Lung (tissue), 11 donors: ENCODE measurements at regions not wholly inside any gene's neighbourhood (a gene's known extent, or its start where the extent isn't known, plus 50 kb on each side); places are given as distances from the start of the nearest gene placed in this dataset.

Source experiments
- ATAC-seq: fragments of 200-7000 bp; cut with Tn5 transposase; one replicate; pipeline ENCODE4 v1.9.1; 2020; ENCODE audit warnings: moderate number of reproducible peaks; ENCODE audit not compliant: insufficient read depth, low FRiP score
- DNase-seq, 3 donors: peaks; one replicate each; pipeline ENCODE4 v3.0.0-alpha.2; 2013 to 2017
- H3K27ac ChIP-seq, 2 donors: one replicate each; pipeline ENCODE4 v1.5.1; 2013; ENCODE audit warnings: mild to moderate bottlenecking in 2 of 2, moderate library complexity in 2 of 2, control low read depth in 1 of 2, inconsistent platforms in 1 of 2, low read depth in 1 of 2, low read length in 1 of 2
- H3K27me3 ChIP-seq, 3 donors: one replicate each; pipeline ENCODE4 v1.5.1; 2013; ENCODE audit warnings: low read length in 2 of 3; ENCODE audit not compliant: control insufficient read depth in 3 of 3, insufficient read depth in 3 of 3
- H3K36me3 ChIP-seq, 4 donors: one replicate each; pipeline ENCODE4 v1.5.1; 2013; ENCODE audit warnings: low read length in 4 of 4, mild to moderate bottlenecking in 1 of 4, moderate library complexity in 1 of 4; ENCODE audit not compliant: control insufficient read depth in 4 of 4, insufficient read depth in 4 of 4
- H3K4me1 ChIP-seq, 5 donors: one replicate each; pipeline ENCODE4 v1.5.1; 2013; ENCODE audit warnings: low read length in 5 of 5, mild to moderate bottlenecking in 2 of 5, moderate library complexity in 1 of 5; ENCODE audit not compliant: control insufficient read depth in 5 of 5, insufficient read depth in 5 of 5
- H3K4me3 ChIP-seq: one replicate; pipeline ENCODE4 v1.5.1; 2013; ENCODE audit warnings: mild to moderate bottlenecking, control low read depth, moderate library complexity
- H3K9ac ChIP-seq, 2 donors: one replicate each; pipeline ENCODE4 v1.5.1; 2013; ENCODE audit warnings: low read length in 2 of 2, control low read depth in 1 of 2; ENCODE audit not compliant: insufficient read depth in 1 of 2
- H3K9me3 ChIP-seq, 4 donors: one replicate each; pipeline ENCODE4 v1.5.1; 2013; ENCODE audit warnings: low read length in 3 of 4, mild to moderate bottlenecking in 1 of 4, moderate library complexity in 1 of 4; ENCODE audit not compliant: control insufficient read depth in 4 of 4, insufficient read depth in 3 of 4
- WGBS, 2 donors: extraction: QIAGEN DNeasy Blood & Tissue Kit; methylation state at CpG; one replicate each; pipeline ENCODE4 v1.1.7; 2013; 5-methylcytosine and 5-hydroxymethylcytosine counted together
- TF ChIP-seq, protein P1 (sequence below): IDR thresholded peaks from 2 replicates; pipeline ENCODE4 v1.5.1; 2012; ENCODE audit warnings: mild to moderate bottlenecking; ENCODE audit errors: control extremely low read depth, extremely low read depth
- donor health status: control.
- donor health status: control.
- donor health status: Bipolar disorder and iron deficiency.
- donor health status: healthy.
- donor health status: DM: yes; HTN: yes; CAD: no.

- H3K27me3 ChIP-seq, result no peaks in the 10 kb centered on the region
- H3K4me1 ChIP-seq, result no peaks in the 10 kb centered on the region
- WGBS, 2 donors, result 86 to 100% methylated on average over 1 of the region's 1 CpG
- no peak overlapping the region for H3K4me3 ChIP-seq
- ATAC-seq (no peak), DNase-seq (no peak)
- no peak overlapping the region for H3K9ac ChIP-seq
- no peak overlapping the region for H3K27ac ChIP-seq
- TF ChIP-seq, protein P1, sequence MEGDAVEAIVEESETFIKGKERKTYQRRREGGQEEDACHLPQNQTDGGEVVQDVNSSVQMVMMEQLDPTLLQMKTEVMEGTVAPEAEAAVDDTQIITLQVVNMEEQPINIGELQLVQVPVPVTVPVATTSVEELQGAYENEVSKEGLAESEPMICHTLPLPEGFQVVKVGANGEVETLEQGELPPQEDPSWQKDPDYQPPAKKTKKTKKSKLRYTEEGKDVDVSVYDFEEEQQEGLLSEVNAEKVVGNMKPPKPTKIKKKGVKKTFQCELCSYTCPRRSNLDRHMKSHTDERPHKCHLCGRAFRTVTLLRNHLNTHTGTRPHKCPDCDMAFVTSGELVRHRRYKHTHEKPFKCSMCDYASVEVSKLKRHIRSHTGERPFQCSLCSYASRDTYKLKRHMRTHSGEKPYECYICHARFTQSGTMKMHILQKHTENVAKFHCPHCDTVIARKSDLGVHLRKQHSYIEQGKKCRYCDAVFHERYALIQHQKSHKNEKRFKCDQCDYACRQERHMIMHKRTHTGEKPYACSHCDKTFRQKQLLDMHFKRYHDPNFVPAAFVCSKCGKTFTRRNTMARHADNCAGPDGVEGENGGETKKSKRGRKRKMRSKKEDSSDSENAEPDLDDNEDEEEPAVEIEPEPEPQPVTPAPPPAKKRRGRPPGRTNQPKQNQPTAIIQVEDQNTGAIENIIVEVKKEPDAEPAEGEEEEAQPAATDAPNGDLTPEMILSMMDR, result no peak
- H3K36me3 ChIP-seq, result no peaks in the 10 kb centered on the region
- H3K9me3 ChIP-seq, result no peaks in the 10 kb centered on the region
These were observed 176.7 kb downstream of the TLE1 start for GRCh38 chr9:81512641-81513040.

DNA sequence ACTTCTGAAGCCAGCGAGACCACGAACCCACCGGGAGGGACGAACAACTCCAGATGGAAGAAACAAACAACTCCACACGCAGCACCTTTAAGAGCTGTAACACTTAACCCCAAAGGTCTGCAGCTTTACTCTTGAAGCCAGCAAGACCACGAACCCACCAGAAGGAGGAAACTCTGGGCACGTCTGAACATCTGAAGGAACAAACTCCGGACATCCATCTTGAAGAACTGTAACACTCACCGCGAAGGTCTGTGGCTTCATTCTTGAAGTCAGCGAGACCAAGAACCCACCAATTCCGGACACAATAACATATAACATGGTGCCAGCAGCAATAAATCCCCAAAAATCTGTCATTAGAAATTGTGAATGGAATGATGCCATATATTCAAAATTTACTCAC, 180.9 kb downstream of the TLE1 start:
- no peaks in the 10 kb centered on the region for H3K4me1 ChIP-seq
- DNase-seq (no peak), ATAC-seq (no peak)
- H3K36me3 ChIP-seq, result no peaks in the 10 kb centered on the region
- H3K27ac ChIP-seq, result no peak overlapping the region
- WGBS, 2 donors, result 66 to 71% methylated on average over 12 of the region's 12 CpGs
- TF ChIP-seq, protein P1, result no peak
- no peak overlapping the region for H3K4me3 ChIP-seq
- H3K9me3 ChIP-seq, result no peaks in the 10 kb centered on the region
- no peak overlapping the region for H3K9ac ChIP-seq
- H3K27me3 ChIP-seq, result no peaks in the 10 kb centered on the region

GRCh38 chr9:81506941-81507864, 182.1 kb downstream of the TLE1 start:
- Histone ChIP-seq H3K9me3 (no peaks in the 10 kb centered on the region), H3K27ac (no peak overlapping the region), H3K9ac (no peak overlapping the region), H3K36me3 (no peaks in the 10 kb centered on the region), H3K4me1 (no peaks in the 10 kb centered on the region), H3K27me3 (no peaks in the 10 kb centered on the region), H3K4me3 (no peak overlapping the region)
- ATAC-seq (no peak), DNase-seq (no peak)
- WGBS, 2 donors, result 91 to 97% methylated on average over 32 of the region's 32 CpGs
- TF ChIP-seq, protein P1, result no peak

DNA sequence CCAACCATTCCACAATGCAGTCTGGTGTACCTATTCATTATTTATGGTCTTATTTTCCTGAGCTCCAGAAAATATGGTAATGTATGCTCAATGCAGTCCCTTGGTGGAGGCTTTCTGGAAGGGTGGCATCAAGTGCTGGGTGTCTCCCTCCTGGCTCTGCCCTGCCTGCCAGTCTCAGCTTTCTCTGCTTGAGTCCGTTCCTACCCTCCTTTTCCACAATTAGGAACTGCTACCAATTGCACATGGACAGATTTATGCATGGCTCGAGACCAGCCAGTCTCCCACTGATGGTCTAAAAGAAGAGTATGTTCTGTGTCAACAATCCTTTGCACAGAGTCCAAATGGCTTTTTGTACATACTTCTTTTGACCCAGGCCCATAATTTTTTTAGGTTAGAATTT, 189.8 kb downstream of the TLE1 start:
- DNase-seq, result no peak
- H3K9ac ChIP-seq, result no peak overlapping the region
- H3K9me3 ChIP-seq, result peaks cover 0 to 3% (median 0%) of the 10 kb centered on the region in 4 donors
- WGBS, 2 donors, result 85 to 100% methylated on average over 2 of the region's 2 CpGs
- H3K27me3 ChIP-seq, result no peaks in the 10 kb centered on the region
- TF ChIP-seq, protein P1, result no peak
- H3K27ac ChIP-seq, result no peak overlapping the region
- ATAC-seq, result no peak
- no peaks in the 10 kb centered on the region for H3K36me3 ChIP-seq
- peaks cover 0 to 14% (median 1%) of the 10 kb centered on the region in 5 donors for H3K4me1 ChIP-seq
- H3K4me3 ChIP-seq, result no peak overlapping the region
